GM21367 (cell line): ENCODE measurements at regions not wholly inside any gene's neighbourhood (a gene's known extent, or its start where the extent isn't known, plus 50 kb on each side); places are given as distances from the start of the nearest gene placed in this dataset.
"Not testable (repeated sequence)": the region's sequence is repeated elsewhere in the genome, so short reads cannot be mapped to it uniquely, and the experiment has no call there.

Experiments used
- ATAC-seq: cut with Tn5 transposase; IDR thresholded peaks from one replicate; pipeline ENCODE4 v1.9.1; 2021; ENCODE audit not compliant: unreplicated experiment

DNA sequence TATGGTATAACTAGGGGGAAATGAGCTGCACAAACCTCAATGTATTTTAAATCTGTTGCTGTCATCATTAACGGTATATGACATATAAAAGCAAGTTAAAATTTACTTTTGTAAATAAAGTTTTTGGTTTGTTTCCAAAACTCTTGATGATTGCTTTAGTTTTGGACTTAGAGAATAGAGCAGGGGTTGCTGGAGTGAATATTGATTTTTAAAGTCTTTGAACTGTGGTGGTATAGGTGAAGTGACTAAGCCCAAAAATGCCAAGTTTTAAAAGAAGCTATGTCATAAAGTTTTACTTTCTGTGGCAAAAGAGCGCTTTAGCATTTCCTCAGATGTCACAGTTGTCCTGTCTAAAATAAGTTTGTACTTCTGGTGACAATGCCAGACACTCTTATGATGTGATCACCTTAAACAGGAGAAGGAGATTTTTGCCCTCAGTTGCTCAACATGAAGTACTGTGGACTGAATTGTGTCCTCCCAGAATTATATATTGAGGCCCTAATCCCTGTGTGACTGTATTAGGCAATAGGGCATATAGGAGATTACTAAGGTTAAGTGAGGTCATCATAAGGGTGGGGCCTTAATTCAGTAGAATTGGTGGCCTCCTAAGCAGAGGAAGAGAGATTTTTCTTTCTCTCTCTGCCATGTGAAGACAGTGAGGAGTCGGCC lies 175.2 kb upstream of the PLGLB1 start:
- ATAC-seq = not testable (repeated sequence)

DNA sequence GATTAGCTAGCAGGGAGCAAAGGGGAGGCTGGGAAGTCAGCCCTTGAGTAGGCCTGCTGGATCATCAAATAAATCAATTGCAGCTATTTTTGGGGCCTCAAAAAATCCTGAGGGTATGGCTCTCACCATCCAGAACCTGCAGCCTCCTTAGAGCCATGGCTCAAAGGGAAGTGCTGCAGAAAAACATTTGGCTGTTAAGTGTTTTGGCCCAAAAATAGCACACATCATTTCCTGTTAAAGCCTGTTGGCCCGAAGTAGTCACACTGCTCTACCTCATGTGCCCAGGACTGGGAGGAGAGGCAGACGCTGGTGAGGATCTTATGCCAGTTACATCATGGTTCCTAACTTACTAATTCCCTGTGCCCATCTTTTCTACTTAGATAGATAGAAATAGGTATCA lies 176.8 kb upstream of the PLGLB1 start:
- ATAC-seq = not testable (repeated sequence)

DNA sequence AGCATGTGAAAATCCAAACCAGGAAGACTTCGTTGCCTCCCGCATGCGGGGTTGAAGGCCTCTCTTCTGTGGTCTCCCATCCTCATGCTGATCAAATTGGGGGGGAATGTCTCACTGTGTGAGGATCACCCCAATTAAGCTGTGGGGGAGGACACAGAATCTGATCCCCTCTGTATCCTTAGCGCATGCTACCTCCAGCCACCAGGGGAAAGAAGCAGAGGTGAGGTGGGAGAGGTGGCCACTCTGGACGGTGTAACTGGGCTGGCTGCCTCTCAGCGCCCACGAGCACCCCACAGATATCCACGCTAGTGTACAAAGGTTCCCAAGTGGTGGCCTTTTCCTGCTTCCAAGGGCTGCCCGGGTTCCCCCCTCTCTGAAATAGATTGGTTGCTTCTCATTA lies 177.6 kb upstream of the PLGLB1 start:
- not testable (repeated sequence) for ATAC-seq

DNA sequence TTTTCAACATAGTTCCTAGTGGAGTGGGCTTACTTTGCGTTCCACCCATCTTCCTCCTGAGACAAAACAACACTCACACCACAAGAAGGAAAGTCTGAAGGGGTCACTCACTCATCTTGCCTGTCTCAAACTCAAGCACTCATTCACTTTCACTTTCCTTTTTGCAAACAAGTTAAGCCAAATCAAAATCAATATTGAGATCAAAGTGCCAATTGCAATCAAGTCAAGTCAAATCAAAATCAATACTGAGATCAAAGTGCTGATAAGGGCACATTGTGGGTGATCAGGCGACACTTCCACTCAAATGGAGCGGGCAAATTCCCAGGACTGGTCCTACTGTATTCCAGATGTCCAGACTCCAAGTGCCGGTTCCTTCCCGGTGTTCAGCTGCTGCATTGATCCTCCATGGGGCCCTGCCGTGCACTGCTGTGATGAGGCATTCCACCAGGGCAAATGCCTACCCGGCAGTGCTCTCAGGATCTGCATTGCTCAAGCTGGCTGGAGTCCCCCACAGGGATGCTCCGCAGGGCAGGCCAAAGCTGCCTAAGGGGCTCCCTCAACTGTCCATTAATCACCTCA lies 183.0 kb upstream of the PLGLB1 start:
- not testable (repeated sequence) for ATAC-seq

DNA sequence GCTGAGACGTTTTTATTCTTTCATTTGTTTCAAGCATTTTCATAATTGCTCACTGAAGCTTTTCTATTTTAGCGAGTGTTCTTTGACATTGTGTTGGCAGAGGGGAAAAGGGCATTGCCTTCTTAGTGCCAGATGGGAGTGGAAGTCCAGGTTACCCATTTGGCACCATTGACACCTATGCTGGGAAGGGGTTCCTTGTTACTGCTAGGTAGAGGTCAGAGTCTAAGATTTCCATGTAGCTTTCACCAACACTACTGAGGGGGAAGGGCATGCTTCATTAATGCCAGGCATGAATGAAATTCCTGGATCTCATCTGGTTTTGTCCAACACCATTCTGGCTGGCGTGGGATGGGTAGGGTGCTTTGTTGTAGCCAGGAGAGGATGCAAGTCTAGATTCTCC lies 191.3 kb upstream of the PLGLB1 start:
- ATAC-seq = not testable (repeated sequence)

- not testable (repeated sequence) for ATAC-seq
These were observed 195.4 kb upstream of the PLGLB1 start for GRCh38 chr2:87217005-87217404.

- not testable (repeated sequence) for ATAC-seq
These were observed 196.2 kb upstream of the PLGLB1 start for GRCh38 chr2:87217741-87218410.

DNA sequence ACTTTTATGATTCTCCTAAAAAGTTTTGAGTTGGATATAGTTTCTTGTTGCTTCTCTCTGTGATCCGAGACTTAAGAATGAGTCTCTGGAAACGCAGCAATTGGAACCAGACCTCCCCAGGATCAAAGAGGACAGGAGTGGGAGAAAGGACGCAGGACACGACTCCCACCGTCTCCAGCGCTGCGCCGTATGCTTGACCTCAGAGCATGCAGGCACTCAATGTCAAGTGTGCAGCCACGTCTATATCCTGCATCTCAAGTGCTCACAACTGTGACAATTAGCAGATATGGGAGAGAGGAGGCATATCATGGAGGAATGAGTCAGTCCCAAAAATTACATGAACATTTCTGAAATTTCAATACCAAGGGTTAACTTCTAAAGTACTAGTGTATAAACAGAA lies 199.0 kb upstream of the PLGLB1 start:
- not testable (repeated sequence) for ATAC-seq

DNA sequence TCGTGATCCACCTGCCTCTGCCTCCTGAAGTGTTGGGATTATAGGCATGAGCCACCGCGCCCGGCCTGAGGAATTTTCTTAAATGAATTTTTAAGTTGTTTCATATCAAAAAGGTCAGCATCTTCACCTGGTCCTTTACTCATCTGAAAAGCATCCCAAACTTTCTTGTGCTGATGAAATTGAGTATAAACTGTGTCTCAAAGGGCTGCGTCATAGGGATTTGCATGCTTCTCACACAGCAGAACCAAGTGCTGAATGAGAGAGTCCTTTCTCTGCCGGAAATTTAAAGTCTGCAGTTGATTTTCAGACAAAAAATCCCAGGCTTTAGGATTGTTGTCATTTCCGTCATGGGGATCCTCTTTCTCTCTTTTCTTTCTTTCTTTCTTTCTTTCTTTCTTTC lies 200.5 kb upstream of the PLGLB1 start:
- ATAC-seq = not testable (repeated sequence)

DNA sequence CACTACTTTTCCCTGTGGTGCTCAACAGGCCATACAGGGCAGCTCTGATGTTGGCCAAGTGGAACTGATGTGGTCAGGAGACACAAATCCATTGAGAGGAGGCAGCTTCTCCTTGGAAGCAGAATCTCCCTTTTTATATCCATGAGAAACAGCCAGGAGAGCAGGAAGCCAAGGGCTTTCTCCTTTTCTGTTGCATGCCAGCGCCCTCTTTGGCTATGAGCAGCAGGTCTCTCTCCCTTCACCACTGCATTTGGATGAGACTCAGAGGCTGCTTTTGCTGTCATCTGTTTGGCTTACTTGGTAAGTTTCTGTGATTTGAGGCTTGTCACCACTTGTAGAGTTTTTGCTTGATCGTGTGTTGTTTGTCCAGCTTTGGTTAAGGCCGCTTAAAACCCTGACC lies 202.2 kb upstream of the PLGLB1 start:
- not testable (repeated sequence) for ATAC-seq

DNA sequence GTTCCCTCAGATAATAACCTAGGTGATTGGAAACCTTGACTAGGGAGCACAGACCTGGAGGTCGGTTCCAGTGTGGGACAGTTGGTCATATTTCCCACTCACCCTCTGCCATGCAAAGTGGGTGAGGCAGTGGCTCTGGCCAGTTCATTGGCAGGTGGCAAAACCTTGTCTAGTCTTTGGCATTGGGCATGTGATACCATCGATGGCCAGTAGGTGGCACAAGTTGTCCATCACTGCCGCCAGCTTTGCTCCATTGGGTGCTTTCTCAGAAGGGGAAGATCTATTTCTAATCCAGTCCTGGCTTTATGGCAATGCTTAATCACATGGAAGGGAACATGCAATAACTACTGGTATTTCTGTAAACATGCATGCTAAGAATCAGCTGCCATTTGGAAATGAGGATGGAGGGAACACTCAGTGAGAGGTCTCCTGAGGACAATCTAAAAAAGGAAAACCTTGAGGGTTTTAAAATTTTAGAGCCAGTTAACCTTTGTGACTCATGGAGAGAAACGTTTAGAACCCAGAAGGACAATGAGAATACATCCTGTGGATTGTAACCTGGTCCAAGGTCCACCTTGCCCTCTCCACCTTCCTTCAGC lies 207.5 kb upstream of the PLGLB1 start:
- ATAC-seq = not testable (repeated sequence)

DNA sequence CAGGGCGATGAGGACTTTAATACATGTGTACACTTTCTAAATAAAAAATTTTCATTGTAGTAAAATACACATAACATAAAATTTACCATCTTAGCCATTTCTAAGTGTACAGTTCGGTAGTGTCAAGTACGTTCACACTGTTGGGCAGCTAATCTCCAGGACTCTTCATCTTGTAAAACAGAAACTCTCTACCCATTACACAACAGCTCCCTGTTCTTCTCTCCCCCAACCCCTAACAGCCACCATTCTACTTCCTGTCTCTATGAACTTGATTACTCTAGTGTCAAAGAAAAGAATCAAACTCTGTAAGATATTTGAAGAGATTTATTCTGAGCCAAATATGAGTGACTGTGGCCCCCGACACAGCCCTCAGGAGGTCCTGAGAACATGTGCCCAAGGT lies 208.3 kb upstream of the PLGLB1 start:
- not testable (repeated sequence) for ATAC-seq

GRCh38 chr2:87235333-87235981 lies 213.8 kb upstream of the PLGLB1 start:
- not testable (repeated sequence) for ATAC-seq

DNA sequence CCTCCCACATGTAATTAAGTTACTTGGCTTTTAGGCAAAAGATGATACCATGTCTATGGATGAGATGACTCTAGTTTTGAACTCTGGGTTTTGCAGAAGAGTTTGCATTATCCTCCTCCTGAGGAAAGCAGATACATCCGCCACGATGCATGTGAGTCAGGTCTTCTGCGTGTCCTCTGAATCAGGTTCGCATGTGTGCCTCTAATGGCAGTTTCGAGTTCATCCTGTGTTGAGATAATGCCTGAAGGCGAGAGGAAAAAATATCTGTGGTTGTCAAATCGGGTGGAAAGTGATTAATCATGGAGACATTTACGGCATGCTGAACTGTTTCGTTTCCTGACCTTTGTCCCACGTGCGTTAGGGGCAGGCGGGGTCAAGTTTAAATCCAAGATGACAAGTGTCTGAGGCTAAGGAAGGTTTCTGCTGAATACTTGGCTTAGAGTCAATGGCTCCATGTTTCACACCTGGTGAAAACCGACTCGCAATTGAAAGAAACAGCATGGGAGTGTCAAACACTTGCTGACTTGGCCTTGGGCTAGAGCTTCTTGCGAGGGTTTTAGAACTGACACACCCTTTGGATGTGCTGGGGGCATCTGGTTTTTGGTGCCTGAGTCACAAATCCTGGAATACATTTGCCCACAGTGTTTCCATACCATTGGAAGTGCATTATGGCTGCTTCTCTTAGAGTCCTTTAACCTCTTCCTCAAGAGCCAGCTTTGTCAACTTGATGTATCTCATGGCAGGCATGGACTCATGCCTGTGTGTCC lies 216.1 kb upstream of the PLGLB1 start:
- not testable (repeated sequence) for ATAC-seq

- not testable (repeated sequence) for ATAC-seq
These were observed 218.0 kb upstream of the PLGLB1 start for GRCh38 chr2:87239558-87240215.

GRCh38 chr2:87246066-87246717 lies 224.5 kb upstream of the PLGLB1 start:
- ATAC-seq = not testable (repeated sequence)

DNA sequence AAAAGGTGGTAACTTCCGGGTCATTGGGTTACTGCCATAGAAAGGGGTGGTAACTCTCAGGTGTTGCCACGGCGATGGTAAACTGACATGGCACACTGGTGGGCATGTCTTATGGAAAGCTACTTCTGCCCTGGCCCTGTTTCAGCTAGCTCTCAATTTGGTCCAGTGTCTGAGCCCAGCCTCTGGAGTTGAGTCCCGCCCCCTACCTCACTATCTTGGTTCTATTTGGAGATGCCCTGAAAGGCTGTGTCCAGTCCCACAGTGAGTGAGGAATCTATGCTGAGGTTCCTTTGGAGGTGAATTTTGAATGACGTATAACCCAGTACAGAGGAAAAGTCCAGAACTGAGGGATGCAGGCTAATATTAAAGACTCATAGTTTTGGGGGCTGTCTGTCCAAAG lies 230.4 kb upstream of the PLGLB1 start:
- not testable (repeated sequence) for ATAC-seq

DNA sequence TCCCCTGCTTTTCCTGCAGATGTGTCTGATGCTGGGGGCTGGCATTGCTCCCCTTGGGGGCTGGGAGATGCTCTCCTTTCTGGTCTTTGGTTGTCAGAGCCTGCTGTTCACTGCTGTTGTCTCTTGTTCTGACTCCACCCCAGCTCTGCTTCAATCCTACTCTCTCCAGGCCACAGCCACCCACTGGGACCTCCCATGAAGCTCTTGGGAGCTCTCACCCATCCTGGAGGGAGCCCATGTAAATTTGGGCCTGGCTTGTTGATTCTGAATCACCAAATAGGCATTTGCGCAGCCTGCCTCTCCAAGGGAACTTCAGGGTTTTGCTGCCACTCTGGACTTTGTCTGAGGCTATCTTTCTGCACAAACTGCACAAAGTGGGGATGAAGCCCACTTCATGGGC lies 232.9 kb upstream of the PLGLB1 start:
- ATAC-seq = not testable (repeated sequence)

GRCh38 chr2:87255410-87255809 lies 233.8 kb upstream of the PLGLB1 start:
- not testable (repeated sequence) for ATAC-seq
